Adrenal gland (tissue), 9 donors: ENCODE measurements at regions not wholly inside any gene's neighbourhood (a gene's known extent, or its start where the extent isn't known, plus 50 kb on each side); places are given as distances from the start of the nearest gene placed in this dataset.

Experiments used
- DNase-seq, 7 donors: peaks; one replicate each; pipeline ENCODE4 v3.0.0-alpha.2; 2019 to 2020
- H3K27ac ChIP-seq, 5 donors: fragments of 200-600 bp; sonication (generic) in 4 of 5; 1 replicate in 3 of 5; 2 replicates in 2 of 5; pipeline versions ENCODE4 v1.5.1 to v1.8.0; 2016 to 2020; ENCODE audit warnings: mild to moderate bottlenecking in 1 of 5
- H3K27me3 ChIP-seq: fragments of 200-600 bp; 2 replicates; pipeline ENCODE4 v1.8.0; 2021
- H3K36me3 ChIP-seq, 2 donors: fragments of 200-600 bp; replicated peaks in 1 of 2; 1 replicate in 1 of 2; 2 replicates in 1 of 2; pipeline versions ENCODE4 v1.5.1 to v1.8.0; 2018 to 2022
- H3K4me1 ChIP-seq, 2 donors: fragments of 200-600 bp; replicated peaks in 1 of 2; 1 replicate in 1 of 2; 2 replicates in 1 of 2; pipeline versions ENCODE4 v1.5.1 to v1.8.0; 2018 to 2021
- H3K4me3 ChIP-seq, 4 donors: fragments of 200-600 bp; sonication (generic) in 3 of 4; one replicate each; pipeline ENCODE4 v1.5.1; 2016 to 2018
- H3K9me3 ChIP-seq, 3 donors: fragments of 200-600 bp; sonication (generic) in 1 of 3; replicated peaks in 1 of 3; 1 replicate in 2 of 3; 2 replicates in 1 of 3; pipeline versions ENCODE4 v1.5.1 to v1.8.0; 2016 to 2021
- POLR2A ChIP-seq, 2 donors: fragments of 450-650 bp; IDR thresholded peaks; one replicate each; pipeline ENCODE4 v1.6.1; 2017; ENCODE audit warnings: antibody characterized with exemption in 2 of 2, mild to moderate bottlenecking in 2 of 2, moderate library complexity in 1 of 2
- WGBS, 4 donors: extraction: QIAGEN DNeasy Blood & Tissue Kit in 2 of 4; methylation state at CpG; one replicate each; pipeline versions ENCODE4 v1.1.5 to v1.1.7; 2013 to 2017; 5-methylcytosine and 5-hydroxymethylcytosine counted together
- intact Hi-C, 2 donors: fragments of 100-400 bp; cut with DNase I; formaldehyde crosslinking; loops; one replicate each; pipeline versions ENCODE4 v1.14.1 to v1.15.0; 2022 to 2023
- TF ChIP-seq, protein P1 (sequence below), 6 experiments: fragments of 450-650 bp in 4 of 6; fragments of 200-600 bp in 2 of 6; sonication (generic) in 1 of 6; IDR thresholded peaks; 1 replicate in 5 of 6; 2 replicates in 1 of 6; pipeline versions ENCODE4 v1.5.1 to v1.8.0; 2016 to 2021; ENCODE audit warnings: antibody characterized with exemption in 6 of 6, mild to moderate bottlenecking in 2 of 6, moderate library complexity in 1 of 6
- donor health status: healthy with polysubstance abuse.
- donor health status: Bipolar disorder and iron deficiency.
- donor health status: DM: yes; HTN: yes; CAD: no.
- donor health status: DM: no; HTN: no; CAD: no.
- donor health status: DM: no; HTN: no; CAD: no.

DNA sequence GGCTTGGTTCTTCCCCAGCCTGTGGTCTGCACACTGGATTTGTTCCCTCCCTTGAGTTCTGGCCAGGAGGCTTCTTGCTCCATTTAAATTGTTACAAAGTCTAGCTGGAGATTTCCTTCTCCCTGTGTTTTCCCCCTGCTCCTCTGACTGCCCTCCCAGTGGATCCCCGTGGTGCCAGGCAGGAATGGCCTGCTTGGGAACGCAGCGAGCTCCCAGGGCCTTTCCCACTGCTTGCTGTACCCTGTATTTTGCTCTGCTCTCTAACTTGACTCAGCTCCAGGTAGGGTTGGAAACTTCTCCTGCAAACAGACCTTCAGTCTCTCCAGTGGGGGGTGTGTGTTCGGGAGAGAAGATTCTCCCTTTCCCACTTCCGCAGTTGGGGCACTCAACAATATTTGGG lies 349.2 kb upstream of the FBXO33 start:
- H3K9me3 ChIP-seq = no peaks in the 10 kb centered on the region
- 79 to 81% (median 80%) methylated on average over 5 of the region's 5 CpGs for WGBS, 4 donors
- H3K27ac ChIP-seq = no peak overlapping the region
- H3K4me1 ChIP-seq = no peaks in the 10 kb centered on the region
- no peak for DNase-seq
- intact Hi-C loops = no loop called here
- H3K36me3 ChIP-seq = no peaks in the 10 kb centered on the region
- H3K4me3 ChIP-seq = no peak overlapping the region
- no peaks in the 10 kb centered on the region for H3K27me3 ChIP-seq
- TF ChIP-seq, protein P1, sequence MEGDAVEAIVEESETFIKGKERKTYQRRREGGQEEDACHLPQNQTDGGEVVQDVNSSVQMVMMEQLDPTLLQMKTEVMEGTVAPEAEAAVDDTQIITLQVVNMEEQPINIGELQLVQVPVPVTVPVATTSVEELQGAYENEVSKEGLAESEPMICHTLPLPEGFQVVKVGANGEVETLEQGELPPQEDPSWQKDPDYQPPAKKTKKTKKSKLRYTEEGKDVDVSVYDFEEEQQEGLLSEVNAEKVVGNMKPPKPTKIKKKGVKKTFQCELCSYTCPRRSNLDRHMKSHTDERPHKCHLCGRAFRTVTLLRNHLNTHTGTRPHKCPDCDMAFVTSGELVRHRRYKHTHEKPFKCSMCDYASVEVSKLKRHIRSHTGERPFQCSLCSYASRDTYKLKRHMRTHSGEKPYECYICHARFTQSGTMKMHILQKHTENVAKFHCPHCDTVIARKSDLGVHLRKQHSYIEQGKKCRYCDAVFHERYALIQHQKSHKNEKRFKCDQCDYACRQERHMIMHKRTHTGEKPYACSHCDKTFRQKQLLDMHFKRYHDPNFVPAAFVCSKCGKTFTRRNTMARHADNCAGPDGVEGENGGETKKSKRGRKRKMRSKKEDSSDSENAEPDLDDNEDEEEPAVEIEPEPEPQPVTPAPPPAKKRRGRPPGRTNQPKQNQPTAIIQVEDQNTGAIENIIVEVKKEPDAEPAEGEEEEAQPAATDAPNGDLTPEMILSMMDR (IDR thresholded peaks at IDR 0.05) = no peak
- TF ChIP-seq POLR2A (IDR thresholded peaks at IDR 0.05) = no peak

DNA sequence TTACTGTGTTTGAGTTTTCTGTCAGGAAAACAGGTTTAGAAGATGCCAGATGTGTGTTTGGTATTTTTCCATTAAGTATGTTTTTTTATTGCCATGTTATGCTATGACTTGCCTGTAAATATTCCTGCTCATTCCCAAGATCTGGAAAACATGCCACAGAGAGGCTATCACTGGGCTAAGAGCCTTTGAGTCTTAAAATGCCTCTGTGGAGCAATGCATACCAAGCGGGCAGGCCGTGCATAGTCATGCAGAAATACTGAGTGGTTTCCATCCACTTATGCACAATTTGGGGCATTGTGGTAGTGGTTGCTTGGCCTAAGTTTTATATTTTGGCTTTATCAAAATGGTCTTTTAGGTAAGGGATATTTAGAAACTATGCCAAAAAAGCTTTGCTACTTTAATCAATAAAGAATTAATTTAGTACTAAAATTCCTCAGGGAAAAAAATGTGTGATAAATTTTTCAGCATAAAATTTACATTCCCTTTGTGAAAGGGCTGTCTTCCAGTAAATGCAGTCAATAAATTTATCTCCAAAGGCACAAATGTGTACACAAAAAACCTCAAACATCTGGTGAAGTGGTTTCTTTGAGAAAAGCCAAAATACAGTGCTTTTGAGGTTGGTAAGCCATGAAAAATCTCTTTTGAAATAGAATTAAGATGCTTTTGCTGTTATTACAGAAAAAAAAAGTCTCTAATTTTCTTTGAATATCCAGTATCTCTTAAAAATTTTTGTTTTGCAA lies 341.3 kb upstream of the FBXO33 start:
- Histone ChIP-seq H3K4me3 (no peak overlapping the region), H3K36me3 (no peaks in the 10 kb centered on the region), H3K27me3 (no peaks in the 10 kb centered on the region), H3K4me1 (no peaks in the 10 kb centered on the region), H3K9me3 (no peaks in the 10 kb centered on the region), H3K27ac (no peak overlapping the region)
- intact Hi-C loops = no loop called here
- DNase-seq = no peak
- WGBS, 4 donors = 84 to 90% (median 87%) methylated on average over 2 of the region's 2 CpGs
- no peak for TF ChIP-seq POLR2A (IDR thresholded peaks at IDR 0.05)
- TF ChIP-seq, protein P1 (IDR thresholded peaks at IDR 0.05) = no peak

DNA sequence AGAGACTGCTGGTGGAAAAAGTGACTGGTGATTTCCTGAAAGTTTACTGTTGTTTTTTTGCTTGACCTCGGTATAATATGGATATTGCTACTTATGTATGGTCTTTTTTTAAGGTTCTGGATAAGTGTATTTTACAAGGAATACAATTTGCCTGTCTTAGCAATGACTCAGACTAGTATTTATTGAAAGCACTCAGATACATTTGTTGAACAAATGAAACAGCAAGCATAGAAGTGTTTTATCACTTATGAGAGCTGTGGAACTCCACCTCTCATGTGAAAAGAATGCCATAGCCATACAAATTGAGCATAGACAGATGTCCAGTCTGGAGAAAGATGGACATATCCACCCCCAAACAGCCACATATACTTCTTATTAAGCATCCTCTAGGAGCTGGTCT lies 340.4 kb upstream of the FBXO33 start:
- Histone ChIP-seq H3K27me3 (no peaks in the 10 kb centered on the region), H3K36me3 (no peaks in the 10 kb centered on the region), H3K27ac (no peak overlapping the region), H3K4me3 (no peak overlapping the region), H3K4me1 (no peaks in the 10 kb centered on the region), H3K9me3 (no peaks in the 10 kb centered on the region)
- intact Hi-C loops = no loop called here
- 26 to 42% (median 39%) methylated on average over 1 of the region's 1 CpG for WGBS, 4 donors
- TF ChIP-seq, protein P1 (IDR thresholded peaks at IDR 0.05) = no peak
- no peak for TF ChIP-seq POLR2A (IDR thresholded peaks at IDR 0.05)
- no peak for DNase-seq

DNA sequence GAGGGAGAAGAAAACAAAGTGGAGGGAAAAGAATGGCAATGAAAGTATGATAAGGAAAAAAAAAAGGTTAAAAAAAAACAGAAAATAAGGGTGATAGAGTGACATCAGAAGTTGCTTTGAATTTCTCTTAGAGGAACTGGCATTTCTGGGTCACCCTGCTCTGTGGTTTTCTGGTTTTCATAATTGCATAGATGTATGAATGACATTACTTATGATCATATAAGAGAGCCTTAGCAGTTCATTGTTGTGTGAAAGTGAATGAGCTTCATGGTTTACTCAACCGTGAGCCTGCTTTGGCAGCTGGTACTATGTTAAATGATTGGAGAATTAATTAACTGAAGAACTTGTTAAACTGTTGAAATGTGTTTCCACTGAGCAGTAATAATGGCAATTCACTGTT lies 336.4 kb upstream of the FBXO33 start:
- no peak overlapping the region for H3K4me3 ChIP-seq
- H3K36me3 ChIP-seq = no peaks in the 10 kb centered on the region
- H3K27me3 ChIP-seq = no peaks in the 10 kb centered on the region
- intact Hi-C loops = no loop called here
- TF ChIP-seq, protein P1 (IDR thresholded peaks at IDR 0.05) = no peak
- TF ChIP-seq POLR2A (IDR thresholded peaks at IDR 0.05) = no peak
- DNase-seq = no peak
- H3K9me3 ChIP-seq = no peaks in the 10 kb centered on the region
- 81 to 87% (median 85%) methylated on average over 1 of the region's 1 CpG for WGBS, 4 donors
- H3K4me1 ChIP-seq = no peaks in the 10 kb centered on the region
- no peak overlapping the region for H3K27ac ChIP-seq
